ENCODE measurements at regions not wholly inside any gene's neighbourhood (a gene's known extent, or its start where the extent isn't known, plus 50 kb on each side); places are given as distances from the start of the nearest gene placed in this dataset.

GRCh38 chr14:31993521-31993951, 83.6 kb upstream of the ARHGAP5 start:
- Histone ChIP-seq H2AFZ (ENCODE audit: low read length, unreplicated experiment) (no peak overlapping the region), H3K27ac (ENCODE audit: low read depth, low read length) (peak overlapping the region; percentile 79), H3K36me3 (ENCODE audit: insufficient read depth, low read length) (no peaks in the 10 kb centered on the region), H3K27me3 (ENCODE audit: insufficient read depth, low read length) (no peaks in the 10 kb centered on the region), H3K79me2 (ENCODE audit: control insufficient read depth, insufficient read depth, low read length, unreplicated experiment) (no peaks in the 10 kb centered on the region), H3K4me3 (ENCODE audit: low read depth, low read length) (no peak overlapping the region), H3K4me1 (ENCODE audit: control insufficient read depth, insufficient read depth, low read length, unreplicated experiment) (peaks cover 69% of the 10 kb centered on the region)

- H3K79me2 ChIP-seq (ENCODE audit: control insufficient read depth, insufficient read depth, low read length, unreplicated experiment) = no peaks in the 10 kb centered on the region
- peaks cover 71% of the 10 kb centered on the region for H3K4me1 ChIP-seq (ENCODE audit: control insufficient read depth, insufficient read depth, low read length, unreplicated experiment)
- H2AFZ ChIP-seq (ENCODE audit: low read length, unreplicated experiment) = no peak overlapping the region
- peak overlapping the region; percentile 79 for H3K27ac ChIP-seq (ENCODE audit: low read depth, low read length)
- no peaks in the 10 kb centered on the region for H3K36me3 ChIP-seq (ENCODE audit: insufficient read depth, low read length)
- H3K27me3 ChIP-seq (ENCODE audit: insufficient read depth, low read length) = no peaks in the 10 kb centered on the region
- H3K4me3 ChIP-seq (ENCODE audit: low read depth, low read length) = no peak overlapping the region
These were observed 82.6 kb upstream of the ARHGAP5 start for GRCh38 chr14:31994391-31995033.

- H3K36me3 ChIP-seq (ENCODE audit: insufficient read depth, low read length) = no peaks in the 10 kb centered on the region
- no peak overlapping the region for H3K27ac ChIP-seq (ENCODE audit: low read depth, low read length)
- H3K4me1 ChIP-seq (ENCODE audit: control insufficient read depth, insufficient read depth, low read length, unreplicated experiment) = peaks cover 11% of the 10 kb centered on the region
- no peak overlapping the region for H2AFZ ChIP-seq (ENCODE audit: low read length, unreplicated experiment)
- H3K4me3 ChIP-seq (ENCODE audit: low read depth, low read length) = no peak overlapping the region
- H3K27me3 ChIP-seq (ENCODE audit: insufficient read depth, low read length) = no peaks in the 10 kb centered on the region
- no peaks in the 10 kb centered on the region for H3K79me2 ChIP-seq (ENCODE audit: control insufficient read depth, insufficient read depth, low read length, unreplicated experiment)
These were observed 73.5 kb upstream of the ARHGAP5 start for GRCh38 chr14:32003585-32003984.

- Histone ChIP-seq H2AFZ (ENCODE audit: low read length, unreplicated experiment) (no peak overlapping the region), H3K4me1 (ENCODE audit: control insufficient read depth, insufficient read depth, low read length, unreplicated experiment) (peaks cover 10% of the 10 kb centered on the region), H3K27ac (ENCODE audit: low read depth, low read length) (no peak overlapping the region), H3K79me2 (ENCODE audit: control insufficient read depth, insufficient read depth, low read length, unreplicated experiment) (no peaks in the 10 kb centered on the region), H3K36me3 (ENCODE audit: insufficient read depth, low read length) (no peaks in the 10 kb centered on the region), H3K4me3 (ENCODE audit: low read depth, low read length) (no peak overlapping the region), H3K27me3 (ENCODE audit: insufficient read depth, low read length) (no peaks in the 10 kb centered on the region)
These were observed 72.8 kb upstream of the ARHGAP5 start for GRCh38 chr14:32004300-32004699.

- Histone ChIP-seq H2AFZ (ENCODE audit: low read length, unreplicated experiment) (no peak overlapping the region), H3K79me2 (ENCODE audit: control insufficient read depth, insufficient read depth, low read length, unreplicated experiment) (no peaks in the 10 kb centered on the region), H3K4me3 (ENCODE audit: low read depth, low read length) (no peak overlapping the region), H3K27me3 (ENCODE audit: insufficient read depth, low read length) (no peaks in the 10 kb centered on the region), H3K36me3 (ENCODE audit: insufficient read depth, low read length) (no peaks in the 10 kb centered on the region), H3K4me1 (ENCODE audit: control insufficient read depth, insufficient read depth, low read length, unreplicated experiment) (peaks cover 17% of the 10 kb centered on the region), H3K27ac (ENCODE audit: low read depth, low read length) (no peak overlapping the region)
These were observed 71.5 kb upstream of the ARHGAP5 start for GRCh38 chr14:32005628-32006027.

- no peak overlapping the region for H3K27ac ChIP-seq (ENCODE audit: low read depth, low read length)
- H2AFZ ChIP-seq (ENCODE audit: low read length, unreplicated experiment) = peak overlapping the region; percentile 73
- H3K4me1 ChIP-seq (ENCODE audit: control insufficient read depth, insufficient read depth, low read length, unreplicated experiment) = peaks cover 25% of the 10 kb centered on the region
- H3K79me2 ChIP-seq (ENCODE audit: control insufficient read depth, insufficient read depth, low read length, unreplicated experiment) = no peaks in the 10 kb centered on the region
- no peaks in the 10 kb centered on the region for H3K27me3 ChIP-seq (ENCODE audit: insufficient read depth, low read length)
- H3K4me3 ChIP-seq (ENCODE audit: low read depth, low read length) = no peak overlapping the region
- no peaks in the 10 kb centered on the region for H3K36me3 ChIP-seq (ENCODE audit: insufficient read depth, low read length)
These were observed 70.6 kb upstream of the ARHGAP5 start for GRCh38 chr14:32006263-32007110.

GRCh38 chr14:32007755-32008362, 69.2 kb upstream of the ARHGAP5 start:
- Histone ChIP-seq H3K4me1 (ENCODE audit: control insufficient read depth, insufficient read depth, low read length, unreplicated experiment) (peaks cover 34% of the 10 kb centered on the region), H3K27me3 (ENCODE audit: insufficient read depth, low read length) (no peaks in the 10 kb centered on the region), H3K4me3 (ENCODE audit: low read depth, low read length) (no peak overlapping the region), H3K79me2 (ENCODE audit: control insufficient read depth, insufficient read depth, low read length, unreplicated experiment) (no peaks in the 10 kb centered on the region), H2AFZ (ENCODE audit: low read length, unreplicated experiment) (no peak overlapping the region), H3K36me3 (ENCODE audit: insufficient read depth, low read length) (no peaks in the 10 kb centered on the region), H3K27ac (ENCODE audit: low read depth, low read length) (no peak overlapping the region)

GRCh38 chr14:32008602-32009193, 68.4 kb upstream of the ARHGAP5 start:
- Histone ChIP-seq H3K4me3 (ENCODE audit: low read depth, low read length) (no peak overlapping the region), H3K4me1 (ENCODE audit: control insufficient read depth, insufficient read depth, low read length, unreplicated experiment) (peaks cover 34% of the 10 kb centered on the region), H3K79me2 (ENCODE audit: control insufficient read depth, insufficient read depth, low read length, unreplicated experiment) (no peaks in the 10 kb centered on the region), H3K27ac (ENCODE audit: low read depth, low read length) (no peak overlapping the region), H2AFZ (ENCODE audit: low read length, unreplicated experiment) (no peak overlapping the region), H3K36me3 (ENCODE audit: insufficient read depth, low read length) (no peaks in the 10 kb centered on the region), H3K27me3 (ENCODE audit: insufficient read depth, low read length) (no peaks in the 10 kb centered on the region)

GRCh38 chr14:32009221-32009975, 67.7 kb upstream of the ARHGAP5 start:
- H3K36me3 ChIP-seq (ENCODE audit: insufficient read depth, low read length) = no peaks in the 10 kb centered on the region
- H3K79me2 ChIP-seq (ENCODE audit: control insufficient read depth, insufficient read depth, low read length, unreplicated experiment) = no peaks in the 10 kb centered on the region
- peaks cover 34% of the 10 kb centered on the region for H3K4me1 ChIP-seq (ENCODE audit: control insufficient read depth, insufficient read depth, low read length, unreplicated experiment)
- no peaks in the 10 kb centered on the region for H3K27me3 ChIP-seq (ENCODE audit: insufficient read depth, low read length)
- no peak overlapping the region for H2AFZ ChIP-seq (ENCODE audit: low read length, unreplicated experiment)
- H3K4me3 ChIP-seq (ENCODE audit: low read depth, low read length) = no peak overlapping the region
- H3K27ac ChIP-seq (ENCODE audit: low read depth, low read length) = no peak overlapping the region

- H2AFZ ChIP-seq (ENCODE audit: low read length, unreplicated experiment) = no peak overlapping the region
- H3K27me3 ChIP-seq (ENCODE audit: insufficient read depth, low read length) = no peaks in the 10 kb centered on the region
- no peaks in the 10 kb centered on the region for H3K36me3 ChIP-seq (ENCODE audit: insufficient read depth, low read length)
- no peaks in the 10 kb centered on the region for H3K79me2 ChIP-seq (ENCODE audit: control insufficient read depth, insufficient read depth, low read length, unreplicated experiment)
- H3K4me3 ChIP-seq (ENCODE audit: low read depth, low read length) = no peak overlapping the region
- peaks cover 34% of the 10 kb centered on the region for H3K4me1 ChIP-seq (ENCODE audit: control insufficient read depth, insufficient read depth, low read length, unreplicated experiment)
- H3K27ac ChIP-seq (ENCODE audit: low read depth, low read length) = peak overlapping the region; percentile 23; the same call in 1 of the 2 replicates
These were observed 67.0 kb upstream of the ARHGAP5 start for GRCh38 chr14:32009976-32010581.

Data from ACC112 (cell line).